MM.1S (cell line): ENCODE measurements at regions not wholly inside any gene's neighbourhood (a gene's known extent, or its start where the extent isn't known, plus 50 kb on each side); places are given as distances from the start of the nearest gene placed in this dataset.

Experiments used
- EZH2 ChIP-seq: fragments of 300-600 bp; sonication (generic); optimal IDR thresholded peaks from 2 replicates; pipeline ENCODE3; 2017; ENCODE audit warnings: low read depth, mild to moderate bottlenecking, antibody characterized with exemption, low read length, mixed read lengths
- EZH2phosphoT487 ChIP-seq: fragments of 300-600 bp; sonication (generic); IDR thresholded peaks from 2 replicates; pipeline ENCODE4 v1.6.1; 2018; ENCODE audit warnings: antibody characterized with exemption, low read length
- TF ChIP-seq, protein P1 (sequence below): fragments of 300-600 bp; sonication (generic); IDR thresholded peaks from 2 replicates; pipeline ENCODE4 v1.5.1; 2016; ENCODE audit warnings: antibody characterized with exemption, low read length, mixed read lengths

- TF ChIP-seq, protein P1, sequence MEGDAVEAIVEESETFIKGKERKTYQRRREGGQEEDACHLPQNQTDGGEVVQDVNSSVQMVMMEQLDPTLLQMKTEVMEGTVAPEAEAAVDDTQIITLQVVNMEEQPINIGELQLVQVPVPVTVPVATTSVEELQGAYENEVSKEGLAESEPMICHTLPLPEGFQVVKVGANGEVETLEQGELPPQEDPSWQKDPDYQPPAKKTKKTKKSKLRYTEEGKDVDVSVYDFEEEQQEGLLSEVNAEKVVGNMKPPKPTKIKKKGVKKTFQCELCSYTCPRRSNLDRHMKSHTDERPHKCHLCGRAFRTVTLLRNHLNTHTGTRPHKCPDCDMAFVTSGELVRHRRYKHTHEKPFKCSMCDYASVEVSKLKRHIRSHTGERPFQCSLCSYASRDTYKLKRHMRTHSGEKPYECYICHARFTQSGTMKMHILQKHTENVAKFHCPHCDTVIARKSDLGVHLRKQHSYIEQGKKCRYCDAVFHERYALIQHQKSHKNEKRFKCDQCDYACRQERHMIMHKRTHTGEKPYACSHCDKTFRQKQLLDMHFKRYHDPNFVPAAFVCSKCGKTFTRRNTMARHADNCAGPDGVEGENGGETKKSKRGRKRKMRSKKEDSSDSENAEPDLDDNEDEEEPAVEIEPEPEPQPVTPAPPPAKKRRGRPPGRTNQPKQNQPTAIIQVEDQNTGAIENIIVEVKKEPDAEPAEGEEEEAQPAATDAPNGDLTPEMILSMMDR, result no peak
- TF ChIP-seq EZH2 (no peak), EZH2phosphoT487 (no peak)
These were observed 450.6 kb downstream of the SH2D1A start for GRCh38 chrX:124796989-124797388.
